ENCODE measurements at regions not wholly inside any gene's neighbourhood (a gene's known extent, or its start where the extent isn't known, plus 50 kb on each side); places are given as distances from the start of the nearest gene placed in this dataset.
"Not testable (repeated sequence)": the region's sequence is repeated elsewhere in the genome, so short reads cannot be mapped to it uniquely, and the experiment has no call there.

- no peak for DNase-seq
These were observed 287.8 kb downstream of the WDR11 start for GRCh38 chr10:121138918-121139317.

DNA sequence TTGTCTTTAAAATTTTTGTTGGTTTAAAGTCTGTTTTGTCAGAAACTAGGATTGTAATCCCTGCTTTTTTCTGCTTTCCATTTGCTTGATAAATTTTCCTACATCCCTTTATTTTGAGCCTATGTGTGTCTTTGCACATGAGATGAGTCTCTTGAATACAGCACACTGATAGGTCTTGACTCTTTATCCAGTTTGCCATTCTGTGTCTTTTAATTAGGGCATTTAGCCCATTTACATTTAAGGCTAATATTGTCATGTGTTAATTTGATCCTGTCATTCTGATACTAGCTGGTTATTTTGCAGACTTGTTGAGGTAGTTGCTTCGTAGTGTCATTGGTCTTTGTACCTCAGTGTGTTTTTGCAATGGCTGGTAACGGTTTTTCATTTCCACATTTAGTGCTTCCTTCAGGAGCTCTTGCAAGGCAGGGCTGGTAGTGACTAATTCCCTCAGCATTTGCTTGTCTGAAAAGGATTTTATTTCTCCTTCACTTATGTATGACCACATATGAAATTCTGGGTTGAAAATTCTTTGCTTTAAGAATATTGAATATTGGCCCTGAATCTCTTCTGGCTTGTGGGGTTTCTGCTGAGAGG, 294.7 kb downstream of the WDR11 start:
- not testable (repeated sequence) for DNase-seq

DNA sequence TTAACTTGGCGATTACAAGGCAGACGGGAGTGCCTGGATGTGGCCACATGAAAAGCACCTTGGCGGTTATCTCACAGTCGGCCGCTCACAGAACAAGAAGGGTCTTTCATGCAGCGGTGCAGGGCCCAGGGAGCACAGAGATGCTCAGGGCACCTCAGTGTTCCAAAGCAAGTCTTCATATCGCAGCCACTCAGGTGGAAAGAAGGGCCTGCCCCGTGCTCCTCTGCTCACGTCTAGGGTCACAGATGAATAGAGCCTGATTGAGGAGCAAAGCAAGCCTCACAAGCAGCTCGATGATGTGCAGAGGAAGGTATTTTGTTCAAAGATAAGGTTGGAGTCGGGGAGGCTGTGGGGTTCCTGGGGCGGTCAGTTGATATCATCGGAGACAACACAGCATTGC, 297.8 kb downstream of the WDR11 start:
- no peak for DNase-seq

- DNase-seq, result no peak
These were observed 300.9 kb downstream of the WDR11 start for GRCh38 chr10:121152033-121152432.

DNA sequence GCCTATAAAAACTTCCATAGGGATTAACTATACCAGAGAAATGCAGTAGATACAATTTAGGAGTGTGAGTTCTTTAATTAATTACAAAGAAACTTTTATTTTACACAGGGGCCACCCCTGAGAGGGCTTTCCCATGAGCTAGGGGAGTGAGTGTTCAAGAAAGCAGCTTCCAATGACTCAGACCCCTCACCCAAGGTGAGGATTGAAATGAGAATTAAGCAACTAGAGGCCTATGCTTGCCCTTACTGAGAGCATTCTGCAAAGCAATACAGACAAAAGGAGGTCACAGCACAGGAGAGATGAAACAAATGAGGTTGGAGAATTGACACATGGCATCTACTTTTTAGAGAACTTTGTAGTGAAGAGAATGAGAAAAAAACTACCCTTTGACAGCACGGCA, 301.8 kb downstream of the WDR11 start:
- DNase-seq, result no peak

DNA sequence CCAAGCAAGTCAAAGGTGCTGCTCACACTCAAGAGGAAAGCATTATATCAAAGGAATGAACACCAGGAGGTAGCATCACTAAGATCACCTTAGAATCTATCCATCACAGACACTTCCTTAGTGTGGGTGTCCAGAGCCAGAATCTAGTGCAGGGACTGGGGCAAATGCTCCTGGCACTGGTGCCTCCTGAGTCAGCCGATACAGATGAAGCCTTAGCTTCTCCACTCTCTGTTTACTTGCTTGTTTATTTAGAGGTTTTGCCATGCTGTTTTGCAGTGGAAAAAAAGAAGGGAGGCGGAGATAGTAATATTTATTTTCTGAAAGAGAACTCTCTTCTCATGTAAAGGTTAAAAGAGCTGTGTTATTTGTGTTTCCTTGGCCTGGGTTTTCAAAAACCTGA, 303.1 kb downstream of the WDR11 start:
- DNase-seq, result no peak

- no peak for DNase-seq
These were observed 303.7 kb downstream of the WDR11 start for GRCh38 chr10:121154846-121155245.

DNA sequence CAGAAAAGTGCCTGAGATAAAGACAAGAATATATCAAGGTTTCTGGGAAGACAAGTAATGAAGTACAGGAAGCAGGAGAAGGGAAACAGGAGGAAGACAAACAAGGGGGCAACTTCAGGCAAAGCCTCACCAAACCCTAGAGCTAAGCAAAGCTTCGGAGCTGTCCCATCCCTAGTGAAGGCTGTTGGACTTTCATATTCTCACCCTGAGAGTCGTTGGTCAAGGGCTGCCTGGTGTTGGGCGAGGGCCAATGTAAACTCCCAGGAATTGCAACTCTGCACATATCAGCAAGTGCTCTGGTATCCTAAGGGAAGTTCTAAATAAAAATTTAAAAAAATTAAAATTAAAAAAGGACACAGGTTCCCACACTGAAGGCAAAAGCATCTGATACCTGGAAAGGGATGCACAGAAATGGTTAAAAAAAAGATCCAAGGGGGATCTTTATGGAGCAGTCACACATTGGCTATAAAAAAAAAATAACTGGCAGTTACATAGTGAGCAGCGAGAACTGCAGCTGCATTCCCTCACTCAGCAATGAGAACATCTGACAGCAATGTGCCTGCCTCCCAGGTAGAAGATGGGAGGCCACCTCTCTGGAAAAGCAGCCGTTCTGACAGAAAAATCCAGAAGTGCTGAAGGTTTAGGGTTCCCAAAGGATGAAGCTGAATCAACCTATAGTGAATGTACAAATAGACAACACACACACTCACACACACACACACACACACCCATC, 304.7 kb downstream of the WDR11 start:
- no peak for DNase-seq

- DNase-seq, result no peak
These were observed 306.8 kb downstream of the WDR11 start for GRCh38 chr10:121157998-121158397.

DNA sequence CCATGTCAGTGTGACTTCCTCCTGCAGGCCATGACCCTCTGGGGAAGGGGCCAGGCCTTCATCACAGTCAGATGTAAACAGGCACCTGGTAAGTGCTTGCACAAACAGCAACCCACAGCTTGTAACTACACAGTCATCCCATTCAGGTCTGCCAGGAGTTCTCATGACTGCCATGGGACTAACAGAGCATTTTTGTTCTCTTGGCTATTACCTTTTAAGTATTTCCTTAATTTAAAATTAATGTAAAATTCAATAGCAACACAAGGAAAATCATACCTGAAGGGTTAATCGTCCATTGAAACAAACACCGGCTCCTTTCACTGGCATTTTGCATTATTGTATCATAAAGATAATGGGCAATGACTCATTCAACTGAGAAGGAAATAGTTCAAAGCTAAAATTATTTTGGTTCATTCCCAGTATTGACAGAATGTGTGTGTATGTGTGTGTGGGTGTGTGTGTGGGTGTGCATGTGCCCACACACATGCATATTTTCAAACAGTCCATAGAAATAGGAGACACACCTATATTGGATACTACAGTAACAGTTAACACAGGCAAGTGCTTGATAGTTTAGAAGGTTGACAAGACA, 307.9 kb downstream of the WDR11 start:
- no peak for DNase-seq

DNA sequence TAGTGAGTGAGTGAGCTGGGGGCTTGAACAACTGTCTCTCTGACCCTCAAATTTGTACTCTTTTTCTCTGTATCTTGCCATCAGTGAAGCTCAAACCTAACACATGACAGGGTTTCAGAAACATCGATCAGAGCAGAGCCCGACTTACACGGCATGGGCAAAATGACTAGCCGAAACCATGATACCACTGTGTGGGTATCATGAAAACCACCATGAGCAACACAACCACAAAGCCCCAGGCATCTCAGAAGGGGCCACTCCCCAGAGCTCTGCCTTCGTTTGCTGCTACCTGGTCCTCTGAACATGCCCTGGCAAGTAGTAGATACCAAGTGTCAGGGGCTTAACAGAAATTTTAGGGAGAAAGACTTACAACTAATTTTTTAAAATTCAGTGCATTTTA, 308.5 kb downstream of the WDR11 start:
- DNase-seq, result no peak

- no peak for DNase-seq
These were observed 314.1 kb downstream of the WDR11 start for GRCh38 chr10:121165276-121165675.

- DNase-seq, result no peak
These were observed 316.5 kb downstream of the WDR11 start for GRCh38 chr10:121167534-121168243.

DNA sequence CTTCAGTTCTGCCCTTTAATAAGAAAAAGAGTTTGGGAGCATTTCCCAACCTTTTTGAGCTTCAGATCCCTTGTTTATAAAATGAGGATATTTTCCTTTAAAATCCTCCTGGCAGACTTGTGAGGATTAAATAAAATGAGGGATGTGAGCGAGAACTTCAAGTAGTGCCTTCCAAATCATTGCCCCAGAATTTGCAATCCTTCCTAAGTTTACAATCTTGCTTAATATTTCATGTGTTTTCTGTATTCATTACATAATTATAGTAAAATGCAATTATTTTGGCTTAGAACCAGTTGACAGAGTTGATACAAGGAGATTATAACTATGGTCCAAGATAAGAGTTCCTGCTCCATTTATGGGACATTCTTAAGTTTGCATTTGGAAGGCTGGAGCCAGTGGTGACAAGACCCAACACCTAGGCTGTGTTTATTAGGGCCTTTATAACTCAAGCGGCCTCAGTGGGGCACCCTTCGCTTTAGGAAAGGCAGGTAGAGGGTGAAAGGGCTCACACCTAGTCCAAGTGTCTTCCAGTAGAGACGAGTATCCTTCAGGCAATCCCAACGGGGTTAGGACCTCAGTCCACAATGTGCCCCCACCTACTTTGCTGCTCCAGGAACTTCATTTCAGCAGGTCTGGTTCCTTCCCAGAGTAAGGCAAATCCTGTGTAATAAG, 317.5 kb downstream of the WDR11 start:
- DNase-seq, result no peak

GRCh38 chr10:121169406-121169805, 318.2 kb downstream of the WDR11 start:
- DNase-seq, result no peak

- DNase-seq, result no peak
These were observed 320.9 kb downstream of the WDR11 start for GRCh38 chr10:121171825-121172787.

DNA sequence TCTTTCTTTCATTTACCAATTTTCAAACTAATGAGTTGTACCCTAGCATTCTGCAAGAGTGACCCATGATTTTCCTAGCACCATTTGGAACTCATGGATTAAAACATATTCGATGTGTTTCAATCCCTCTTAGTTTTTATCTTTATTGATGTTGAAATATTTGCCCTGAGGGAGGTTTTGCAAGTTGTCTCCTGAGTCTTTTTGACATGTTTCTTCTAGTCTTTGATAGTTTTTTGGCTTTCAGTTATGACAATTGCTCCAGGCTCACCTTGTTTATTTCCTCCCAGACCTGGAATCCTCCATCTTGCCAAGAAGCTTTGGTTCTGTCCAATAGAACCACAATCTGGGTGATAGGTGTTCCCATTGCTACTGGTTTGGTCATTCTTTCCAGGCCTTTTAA, 327.8 kb downstream of the WDR11 start:
- no peak for DNase-seq

GRCh38 chr10:121182219-121182618, 331.1 kb downstream of the WDR11 start:
- no peak for DNase-seq

DNA sequence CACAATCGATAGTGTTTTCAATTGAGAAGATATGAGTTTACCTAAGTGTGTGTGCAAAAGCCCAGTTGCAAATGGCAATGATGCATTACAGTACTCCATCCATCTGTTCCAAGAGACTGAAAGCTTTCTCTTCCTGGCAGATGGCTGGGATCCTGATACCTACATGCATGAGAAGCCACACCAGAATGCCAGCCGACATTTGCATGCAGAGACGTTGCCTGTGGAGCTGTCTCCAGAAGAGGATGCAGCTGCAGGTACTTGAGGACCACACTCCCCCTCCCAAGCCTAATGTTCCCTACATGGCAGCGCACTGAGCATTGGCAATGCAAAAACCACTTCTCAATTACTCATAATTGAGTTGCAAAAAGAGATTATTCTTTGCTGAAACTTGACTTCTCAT, 332.1 kb downstream of the WDR11 start:
- no peak for DNase-seq

GRCh38 chr10:121183707-121184106, 332.5 kb downstream of the WDR11 start:
- DNase-seq, result no peak

DNA sequence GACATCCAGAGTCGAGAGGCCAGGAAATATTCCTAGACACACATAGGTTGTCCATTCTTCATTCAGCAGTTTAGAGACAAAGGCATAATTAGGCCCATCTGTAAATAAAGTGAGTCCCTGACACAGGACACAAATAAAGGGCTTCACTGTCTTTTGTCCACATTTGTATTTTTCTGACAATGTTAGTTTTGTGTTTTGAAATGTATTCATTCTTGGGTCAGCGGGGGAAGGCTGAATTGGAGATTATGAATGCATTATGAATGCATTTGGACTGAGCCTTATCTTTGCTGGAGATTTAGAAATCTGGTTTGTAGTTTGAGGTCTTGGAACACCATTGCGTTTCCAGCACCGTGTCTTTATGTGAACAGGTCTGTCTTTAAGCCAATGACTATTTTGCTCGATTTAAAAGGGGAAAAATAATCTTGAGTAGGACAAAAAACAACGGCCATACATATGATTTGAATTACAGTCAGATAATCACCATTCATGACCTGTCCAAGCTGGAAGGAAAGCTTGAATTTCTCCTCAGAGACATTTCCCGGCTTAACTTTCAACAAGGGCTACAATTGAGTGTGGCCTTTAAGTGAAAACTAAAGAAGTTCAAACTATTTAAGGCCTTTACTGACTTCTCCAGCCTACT, 334.8 kb downstream of the WDR11 start:
- no peak for DNase-seq

GRCh38 chr10:121187391-121187790, 336.2 kb downstream of the WDR11 start:
- no peak for DNase-seq
